ENCODE measurements at regions not wholly inside any gene's neighbourhood (a gene's known extent, or its start where the extent isn't known, plus 50 kb on each side); places are given as distances from the start of the nearest gene placed in this dataset.
"Not testable (repeated sequence)": the region's sequence is repeated elsewhere in the genome, so short reads cannot be mapped to it uniquely, and the experiment has no call there.

DNA sequence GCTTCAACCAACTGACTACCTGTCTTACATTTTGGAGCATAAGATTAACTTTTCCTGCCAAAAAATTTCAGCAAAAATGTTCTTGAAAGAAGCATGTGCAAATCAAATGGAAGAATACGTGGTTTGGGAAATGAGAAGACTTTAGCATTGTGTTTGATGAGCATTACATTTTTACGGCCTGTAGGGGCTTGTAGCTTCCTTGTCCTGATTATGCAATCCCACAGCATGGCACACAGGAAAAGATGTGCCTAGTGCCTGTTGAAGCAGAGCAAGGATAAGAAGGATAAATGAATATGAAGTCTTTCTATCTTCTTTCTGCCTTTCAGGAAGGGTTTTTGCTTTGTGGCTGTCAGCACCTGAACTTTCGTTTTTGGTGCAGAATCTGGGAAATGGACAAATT lies 134.1 kb upstream of the PALS2 start:
- TF ChIP-seq, protein P1, sequence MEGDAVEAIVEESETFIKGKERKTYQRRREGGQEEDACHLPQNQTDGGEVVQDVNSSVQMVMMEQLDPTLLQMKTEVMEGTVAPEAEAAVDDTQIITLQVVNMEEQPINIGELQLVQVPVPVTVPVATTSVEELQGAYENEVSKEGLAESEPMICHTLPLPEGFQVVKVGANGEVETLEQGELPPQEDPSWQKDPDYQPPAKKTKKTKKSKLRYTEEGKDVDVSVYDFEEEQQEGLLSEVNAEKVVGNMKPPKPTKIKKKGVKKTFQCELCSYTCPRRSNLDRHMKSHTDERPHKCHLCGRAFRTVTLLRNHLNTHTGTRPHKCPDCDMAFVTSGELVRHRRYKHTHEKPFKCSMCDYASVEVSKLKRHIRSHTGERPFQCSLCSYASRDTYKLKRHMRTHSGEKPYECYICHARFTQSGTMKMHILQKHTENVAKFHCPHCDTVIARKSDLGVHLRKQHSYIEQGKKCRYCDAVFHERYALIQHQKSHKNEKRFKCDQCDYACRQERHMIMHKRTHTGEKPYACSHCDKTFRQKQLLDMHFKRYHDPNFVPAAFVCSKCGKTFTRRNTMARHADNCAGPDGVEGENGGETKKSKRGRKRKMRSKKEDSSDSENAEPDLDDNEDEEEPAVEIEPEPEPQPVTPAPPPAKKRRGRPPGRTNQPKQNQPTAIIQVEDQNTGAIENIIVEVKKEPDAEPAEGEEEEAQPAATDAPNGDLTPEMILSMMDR (conservative IDR thresholded peaks at IDR 0.05; ENCODE audit: low read depth, low read length), result not testable (repeated sequence)
- not testable (repeated sequence) for TF ChIP-seq EZH2 (IDR thresholded peaks at IDR 0.05; ENCODE audit: low read length, unreplicated experiment)

Measured in PC-3 (cell line).